HEK293T (cell line): ENCODE measurements at regions not wholly inside any gene's neighbourhood (a gene's known extent, or its start where the extent isn't known, plus 50 kb on each side); places are given as distances from the start of the nearest gene placed in this dataset.

Source experiments
- CTCF ChIA-PET: fragments of 350-600 bp; formaldehyde crosslinking; extraction: SDS; loops from one replicate; lab custom pipeline; 2021; ENCODE audit warnings: antibody characterized with exemption, inconsistent platforms; lab: Yijun Ruan, JAX
- POLR2A ChIA-PET: fragments of 350-600 bp; formaldehyde crosslinking; extraction: SDS; loops from one replicate; lab custom pipeline; 2020; ENCODE audit warnings: antibody characterized with exemption, inconsistent platforms; lab: Yijun Ruan, JAX
- DNase-seq: peaks from one replicate; pipeline ENCODE4 v3.0.0; 2012; ENCODE audit warnings: mixed read lengths; ENCODE audit errors: extremely low spot score
- ARNT ChIP-seq: fragments of 450-650 bp; IDR thresholded peaks from 2 replicates; pipeline ENCODE4 v1.6.1; 2017; ENCODE audit warnings: mild to moderate bottlenecking
- BHLHE40 ChIP-seq: fragments of 450-650 bp; IDR thresholded peaks from 2 replicates; pipeline ENCODE4 v1.6.1; 2016; ENCODE audit warnings: mild to moderate bottlenecking, moderate library complexity, borderline replicate concordance
- CTBP1 ChIP-seq: fragments of 450-650 bp; IDR thresholded peaks from 2 replicates; pipeline ENCODE4 v1.6.1; 2016; ENCODE audit warnings: borderline replicate concordance
- ELF4 ChIP-seq: fragments of 450-650 bp; IDR thresholded peaks from 2 replicates; pipeline ENCODE4 v1.6.1; 2017; ENCODE audit warnings: antibody characterized with exemption
- FOXA1 ChIP-seq: fragments of 450-650 bp; IDR thresholded peaks from 2 replicates; pipeline ENCODE4 v1.6.1; 2016; ENCODE audit warnings: mild to moderate bottlenecking
- FOXK2 ChIP-seq: fragments of 450-650 bp; IDR thresholded peaks from 2 replicates; pipeline ENCODE4 v1.6.1; 2016; ENCODE audit warnings: mild to moderate bottlenecking
- FOXM1 ChIP-seq: fragments of 450-650 bp; IDR thresholded peaks from 2 replicates; pipeline ENCODE4 v1.6.1; 2017; ENCODE audit warnings: mild to moderate bottlenecking, borderline replicate concordance
- HDGF ChIP-seq: fragments of 450-650 bp; IDR thresholded peaks from 2 replicates; pipeline ENCODE4 v1.6.1; 2017; ENCODE audit warnings: antibody characterized with exemption, borderline replicate concordance
- L3MBTL2 ChIP-seq: fragments of 450-650 bp; conservative IDR thresholded peaks from 2 replicates; pipeline ENCODE4 v1.6.1; 2016; ENCODE audit warnings: mild to moderate bottlenecking
- LEF1 ChIP-seq: fragments of 450-650 bp; IDR thresholded peaks from 2 replicates; pipeline ENCODE4 v1.6.1; 2017; ENCODE audit warnings: mild to moderate bottlenecking, borderline replicate concordance
- NFRKB ChIP-seq: fragments of 450-650 bp; IDR thresholded peaks from 2 replicates; pipeline ENCODE4 v1.6.1; 2016; ENCODE audit warnings: mild to moderate bottlenecking, moderate library complexity
- PKNOX1 ChIP-seq: fragments of 450-650 bp; IDR thresholded peaks from 2 replicates; pipeline ENCODE4 v1.6.1; 2016
- SP1 ChIP-seq: fragments of 450-650 bp; IDR thresholded peaks from 2 replicates; pipeline ENCODE4 v1.6.1; 2017
- SUZ12 ChIP-seq: fragments of 450-650 bp; IDR thresholded peaks from 2 replicates; pipeline ENCODE4 v1.6.1; 2016; ENCODE audit warnings: mild to moderate bottlenecking
- TARDBP ChIP-seq: fragments of 450-650 bp; IDR thresholded peaks from 2 replicates; pipeline ENCODE4 v1.6.1; 2016
- ZNF384 ChIP-seq: fragments of 450-650 bp; IDR thresholded peaks from 2 replicates; pipeline ENCODE4 v1.6.1; 2016

DNA sequence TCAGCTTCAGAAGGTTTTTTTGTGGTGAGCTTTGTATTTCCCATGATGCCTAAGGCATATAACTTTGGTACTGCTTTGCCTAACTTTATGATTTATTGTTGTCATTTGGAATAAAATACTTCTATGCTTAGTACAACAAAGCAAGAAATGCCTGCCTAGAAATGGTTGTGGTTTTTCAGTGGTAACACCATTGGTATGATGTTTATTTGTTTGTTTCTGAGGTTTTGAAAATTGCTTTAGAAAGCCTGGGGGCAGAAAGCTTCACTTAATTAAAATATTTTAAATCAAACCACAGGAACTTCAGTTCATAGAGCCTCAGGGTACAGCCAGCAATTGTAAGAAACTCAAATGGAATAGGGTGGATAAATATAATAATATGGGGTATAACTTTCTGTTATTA lies 351.2 kb upstream of the MAP3K7 start:
- ChIA-PET CTCF (no interaction called here), POLR2A (no interaction called here)
- no peak for DNase-seq
- no peak for TF ChIP-seq ARNT
- TF ChIP-seq LEF1 = no peak
- no peak for TF ChIP-seq BHLHE40
- no peak for TF ChIP-seq FOXA1
- TF ChIP-seq PKNOX1 = no peak
- no peak for TF ChIP-seq L3MBTL2
- no peak for TF ChIP-seq FOXM1
- TF ChIP-seq ZNF384 = no peak
- TF ChIP-seq NFRKB = no peak
- TF ChIP-seq SUZ12 = no peak
- no peak for TF ChIP-seq HDGF
- no peak for TF ChIP-seq ELF4
- TF ChIP-seq TARDBP = no peak
- no peak for TF ChIP-seq CTBP1
- TF ChIP-seq SP1 = no peak

GRCh38 chr6:90936286-90936685 lies 349.4 kb upstream of the MAP3K7 start:
- POLR2A ChIA-PET = no interaction called here
- DNase-seq = no peak
- CTCF ChIA-PET = no interaction called here
- TF ChIP-seq FOXM1 = no peak

- DNase-seq = no peak
- TF ChIP-seq LEF1 = no peak
- no peak for TF ChIP-seq TARDBP
- no peak for TF ChIP-seq CTBP1
- no peak for TF ChIP-seq SP1
- TF ChIP-seq FOXA1 = no peak
- no peak for TF ChIP-seq PKNOX1
- no peak for TF ChIP-seq NFRKB
- TF ChIP-seq L3MBTL2 = no peak
- TF ChIP-seq HDGF = no peak
- no peak for TF ChIP-seq FOXM1
- no peak for TF ChIP-seq ARNT
- no peak for TF ChIP-seq ZNF384
- ChIA-PET CTCF (interaction anchor here (1.2 kb wide), 1 partner anchor 9 kb away, joined by 3 read pairs; no protein-coding TSS in a partner anchor), POLR2A (no interaction called here)
Measured at GRCh38 chr6:90934966-90935365, 348.1 kb upstream of the MAP3K7 start.

DNA sequence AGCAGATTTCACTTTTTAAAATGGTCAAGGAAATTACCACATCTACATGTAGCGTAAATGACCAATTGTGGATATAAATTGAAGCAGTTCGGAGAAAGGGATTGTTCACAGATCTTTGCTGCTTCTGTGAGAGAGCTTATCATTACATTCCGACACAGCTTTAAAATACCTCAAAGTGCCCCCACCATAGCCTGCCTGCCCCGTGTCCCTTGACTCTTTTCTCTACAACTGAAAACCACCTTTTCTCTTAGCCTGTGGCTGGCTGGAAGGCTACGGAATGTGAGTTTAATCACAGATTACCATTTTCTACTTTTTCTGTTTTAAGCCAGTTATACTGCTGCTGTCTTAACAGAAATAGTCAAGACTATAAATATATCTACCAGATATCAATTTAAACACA lies 347.2 kb upstream of the MAP3K7 start:
- ChIA-PET POLR2A (no interaction called here), CTCF (interaction anchor here (0.6 to 1.2 kb wide), 3 partner anchors 9 to 322 kb away, joined by 3 read pairs; no protein-coding TSS in a partner anchor)
- no peak for TF ChIP-seq NFRKB
- no peak for TF ChIP-seq ARNT
- TF ChIP-seq HDGF = no peak
- TF ChIP-seq FOXM1 = no peak
- TF ChIP-seq TARDBP = no peak
- no peak for TF ChIP-seq ZNF384
- TF ChIP-seq LEF1 = no peak
- no peak for TF ChIP-seq SP1
- TF ChIP-seq BHLHE40 = no peak
- no peak for TF ChIP-seq ELF4
- no peak for TF ChIP-seq FOXK2
- TF ChIP-seq L3MBTL2 = no peak
- DNase-seq = no peak

DNA sequence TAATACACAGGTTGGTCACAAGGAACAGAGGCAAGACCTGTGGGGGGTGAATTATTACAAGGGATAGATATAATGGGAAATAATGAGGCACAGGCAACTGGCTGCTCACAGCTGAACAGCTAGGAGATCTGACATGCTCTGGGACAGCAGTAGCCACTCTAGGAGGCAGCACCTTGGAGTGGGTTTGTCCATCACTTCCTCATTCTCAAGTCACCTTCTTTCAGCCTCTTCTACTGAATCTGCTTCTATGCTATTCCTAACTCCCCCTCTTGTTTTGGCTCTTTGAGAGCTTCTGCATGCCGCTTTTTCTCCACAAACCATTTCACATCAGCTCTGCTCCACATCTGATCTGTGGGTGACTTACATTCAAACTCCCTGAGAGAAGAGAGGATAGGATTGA lies 345.5 kb upstream of the MAP3K7 start:
- TF ChIP-seq NFRKB = no peak
- TF ChIP-seq LEF1 = no peak
- no peak for TF ChIP-seq FOXM1
- TF ChIP-seq BHLHE40 = no peak
- TF ChIP-seq FOXA1 = no peak
- no peak for TF ChIP-seq HDGF
- no peak for TF ChIP-seq CTBP1
- TF ChIP-seq L3MBTL2 = no peak
- TF ChIP-seq ARNT = no peak
- no peak for TF ChIP-seq PKNOX1
- TF ChIP-seq SP1 = no peak
- no peak for TF ChIP-seq ELF4
- TF ChIP-seq SUZ12 = no peak
- DNase-seq = no peak
- ChIA-PET POLR2A (no interaction called here), CTCF (no interaction called here)

DNA sequence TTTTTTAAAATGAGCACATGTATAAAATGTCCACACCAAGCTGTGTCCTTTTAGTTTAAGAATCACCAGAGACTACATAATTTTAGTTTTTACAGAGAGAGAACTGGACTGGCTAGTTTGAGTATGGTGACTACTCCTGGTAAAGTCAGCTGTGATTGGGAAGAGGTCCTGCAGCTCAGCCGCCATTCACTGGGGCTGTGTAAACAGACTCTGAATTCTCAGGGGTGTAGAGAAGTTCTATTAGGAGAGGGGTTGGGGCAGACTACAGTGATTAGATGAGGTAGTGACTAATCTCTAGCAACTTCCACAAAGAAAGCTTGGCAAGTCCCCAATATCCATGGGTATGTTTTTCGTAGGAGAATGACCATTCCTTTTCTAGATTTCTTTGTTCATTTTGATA lies 341.2 kb upstream of the MAP3K7 start:
- ChIA-PET CTCF (interaction anchor here (3.1 kb wide), 1 partner anchor 13 kb away, joined by 10 read pairs; no protein-coding TSS in a partner anchor), POLR2A (no interaction called here)
- no peak for DNase-seq
- TF ChIP-seq SP1 = no peak
- no peak for TF ChIP-seq ARNT
- no peak for TF ChIP-seq CTBP1
- no peak for TF ChIP-seq ELF4
- no peak for TF ChIP-seq NFRKB
- TF ChIP-seq FOXM1 = no peak
- no peak for TF ChIP-seq BHLHE40
- no peak for TF ChIP-seq L3MBTL2
- TF ChIP-seq TARDBP = no peak
- no peak for TF ChIP-seq LEF1
- no peak for TF ChIP-seq FOXK2
- no peak for TF ChIP-seq FOXA1
- no peak for TF ChIP-seq HDGF
- no peak for TF ChIP-seq PKNOX1
- no peak for TF ChIP-seq SUZ12
- TF ChIP-seq ZNF384 = no peak
